ENCODE measurements at regions not wholly inside any gene's neighbourhood (a gene's known extent, or its start where the extent isn't known, plus 50 kb on each side); places are given as distances from the start of the nearest gene placed in this dataset.

DNA sequence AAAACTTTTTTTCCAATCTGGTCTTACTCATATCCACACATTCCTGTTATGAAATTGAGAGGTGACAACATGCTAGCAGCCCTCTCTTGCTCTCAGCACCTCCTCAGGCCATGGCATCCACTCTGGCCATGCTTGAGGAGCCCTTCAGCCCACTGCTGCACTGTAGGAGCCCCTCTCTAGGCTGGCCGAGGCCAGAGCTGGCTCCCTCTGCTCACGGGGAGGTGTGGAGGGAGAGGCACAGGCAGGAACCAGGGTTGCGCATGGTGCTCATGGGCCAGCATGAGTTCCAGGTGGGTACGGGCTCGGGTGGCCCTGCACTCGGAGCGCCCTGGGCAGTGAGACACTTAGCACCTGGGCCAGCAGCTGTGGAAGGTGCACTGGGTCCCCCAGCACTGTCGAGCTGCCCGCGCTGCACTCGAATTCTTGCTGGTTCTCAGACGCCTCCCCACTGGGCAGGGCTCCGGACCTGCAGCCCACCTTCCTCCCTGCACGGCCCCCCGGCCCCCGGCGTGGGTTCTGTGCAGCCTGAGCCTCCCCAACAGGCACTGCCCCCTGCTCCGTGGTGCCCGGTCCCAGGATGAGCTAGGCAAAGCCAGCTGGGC is 1669.6 kb upstream of the CELF4 start (continued):
- TF ChIP-seq RNF2 (IDR thresholded peaks at IDR 0.05; ENCODE audit: borderline replicate concordance, low read depth, low read length, missing control alignments, poor library complexity, severe bottlenecking) (no peak), POLR2AphosphoS5 (IDR thresholded peaks at IDR 0.05; ENCODE audit: low read depth, low read length) (no peak), EP300 (IDR thresholded peaks at IDR 0.05; ENCODE audit: borderline replicate concordance in 1 of 2, low read depth in 2 of 2, low read length in 2 of 2) (no peak), KDM4A (IDR thresholded peaks at IDR 0.05; ENCODE audit: low read depth, low read length, severe bottlenecking) (no peak), JUN (IDR thresholded peaks at IDR 0.05; ENCODE audit: low read depth, low read length) (no peak), POU5F1 (IDR thresholded peaks at IDR 0.05; ENCODE audit: low read depth, low read length) (no peak)

Measured in H1 (cell line).